Upper lobe of left lung (tissue), 4 donors: ENCODE measurements at regions not wholly inside any gene's neighbourhood (a gene's known extent, or its start where the extent isn't known, plus 50 kb on each side); places are given as distances from the start of the nearest gene placed in this dataset.

Experiments used
- EP300 ChIP-seq, 4 donors: sonication (generic); formaldehyde crosslinking; IDR thresholded peaks; one replicate each; pipeline ENCODE4 v1.5.1; 2017; ENCODE audit warnings: antibody characterized with exemption in 4 of 4, control low read depth in 2 of 4
- POLR2A ChIP-seq, 4 donors: fragments of 450-650 bp; IDR thresholded peaks; one replicate each; pipeline ENCODE4 v1.5.1; 2016 to 2017; ENCODE audit warnings: antibody characterized with exemption in 4 of 4, mild to moderate bottlenecking in 2 of 4
- POLR2AphosphoS5 ChIP-seq, 2 donors: sonication (generic); formaldehyde crosslinking; IDR thresholded peaks; one replicate each; pipeline ENCODE4 v1.5.1; 2017; ENCODE audit warnings: antibody characterized with exemption in 2 of 2
- TF ChIP-seq, protein P1 (sequence below), 6 experiments: fragments of 450-650 bp in 4 of 6; fragments of 200-600 bp in 2 of 6; sonication (generic) in 2 of 6; IDR thresholded peaks; one replicate each; pipeline ENCODE4 v1.5.1; 2016 to 2019; ENCODE audit warnings: antibody characterized with exemption in 6 of 6

DNA sequence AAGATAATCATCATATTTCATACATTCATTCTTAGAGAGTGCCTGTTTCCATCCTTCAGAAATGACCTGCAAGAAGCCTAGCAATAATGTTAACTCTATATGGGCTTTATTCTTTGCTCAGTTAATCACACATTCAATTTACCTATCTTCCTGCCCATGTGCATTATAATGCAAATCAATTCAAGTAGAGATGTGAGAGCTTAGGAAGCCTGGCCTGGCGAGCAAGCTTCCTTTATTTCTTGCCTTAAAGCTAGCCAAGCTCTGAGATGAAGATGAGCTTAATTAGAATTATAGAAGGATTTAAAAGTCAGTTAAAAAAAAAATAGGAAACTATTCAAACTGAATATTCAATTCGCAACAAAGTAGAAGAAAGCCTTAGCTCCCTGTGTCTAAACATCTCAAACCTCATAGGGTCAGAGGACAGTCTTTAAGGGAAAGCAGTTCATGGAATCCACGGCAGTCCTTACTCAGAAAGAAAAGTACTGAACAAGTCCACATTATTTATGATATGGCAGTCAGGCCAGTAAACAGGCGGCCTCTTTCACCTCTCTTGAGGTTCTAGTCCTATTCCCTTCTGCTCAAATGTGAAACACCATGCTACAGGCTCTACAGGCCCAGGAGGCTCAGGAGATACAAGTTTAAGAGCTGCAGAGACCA is 214.1 kb downstream of the TFEC start:
- TF ChIP-seq, protein P1, sequence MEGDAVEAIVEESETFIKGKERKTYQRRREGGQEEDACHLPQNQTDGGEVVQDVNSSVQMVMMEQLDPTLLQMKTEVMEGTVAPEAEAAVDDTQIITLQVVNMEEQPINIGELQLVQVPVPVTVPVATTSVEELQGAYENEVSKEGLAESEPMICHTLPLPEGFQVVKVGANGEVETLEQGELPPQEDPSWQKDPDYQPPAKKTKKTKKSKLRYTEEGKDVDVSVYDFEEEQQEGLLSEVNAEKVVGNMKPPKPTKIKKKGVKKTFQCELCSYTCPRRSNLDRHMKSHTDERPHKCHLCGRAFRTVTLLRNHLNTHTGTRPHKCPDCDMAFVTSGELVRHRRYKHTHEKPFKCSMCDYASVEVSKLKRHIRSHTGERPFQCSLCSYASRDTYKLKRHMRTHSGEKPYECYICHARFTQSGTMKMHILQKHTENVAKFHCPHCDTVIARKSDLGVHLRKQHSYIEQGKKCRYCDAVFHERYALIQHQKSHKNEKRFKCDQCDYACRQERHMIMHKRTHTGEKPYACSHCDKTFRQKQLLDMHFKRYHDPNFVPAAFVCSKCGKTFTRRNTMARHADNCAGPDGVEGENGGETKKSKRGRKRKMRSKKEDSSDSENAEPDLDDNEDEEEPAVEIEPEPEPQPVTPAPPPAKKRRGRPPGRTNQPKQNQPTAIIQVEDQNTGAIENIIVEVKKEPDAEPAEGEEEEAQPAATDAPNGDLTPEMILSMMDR (IDR thresholded peaks at IDR 0.05): no peak
- TF ChIP-seq POLR2A (IDR thresholded peaks at IDR 0.05) (no peak), POLR2AphosphoS5 (IDR thresholded peaks at IDR 0.05) (no peak), EP300 (IDR thresholded peaks at IDR 0.05) (no peak)
